ENCODE measurements at regions not wholly inside any gene's neighbourhood (a gene's known extent, or its start where the extent isn't known, plus 50 kb on each side); places are given as distances from the start of the nearest gene placed in this dataset.
"Not testable (repeated sequence)": the region's sequence is repeated elsewhere in the genome, so short reads cannot be mapped to it uniquely, and the experiment has no call there.

DNA sequence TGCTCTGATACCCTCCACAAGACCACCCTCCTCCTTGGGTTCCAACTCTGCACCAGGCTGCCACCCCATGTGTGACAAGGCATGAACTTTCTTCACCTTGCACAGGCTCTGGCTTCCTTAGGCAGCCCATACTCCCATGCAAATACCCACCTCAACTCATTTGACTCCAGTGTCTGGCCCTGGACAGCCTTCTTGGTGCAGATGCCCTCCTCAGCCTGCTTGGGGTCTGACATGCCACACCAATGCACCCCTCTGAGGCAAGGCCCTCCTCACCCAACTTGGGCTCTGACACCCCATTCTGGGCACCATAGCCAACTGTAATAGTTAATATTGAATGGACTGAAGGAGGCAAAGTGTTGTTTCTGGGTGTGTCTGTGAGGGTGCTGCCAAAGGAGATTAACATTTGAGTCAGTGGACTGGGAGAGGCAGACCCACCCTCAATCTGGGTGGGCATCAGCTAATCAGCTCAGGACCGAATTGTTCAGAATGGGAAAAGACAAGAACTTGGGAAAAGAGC lies 115.0 kb upstream of the EPB41L4A start:
- no peak for DNase-seq (ENCODE audit: low spot score)

DNA sequence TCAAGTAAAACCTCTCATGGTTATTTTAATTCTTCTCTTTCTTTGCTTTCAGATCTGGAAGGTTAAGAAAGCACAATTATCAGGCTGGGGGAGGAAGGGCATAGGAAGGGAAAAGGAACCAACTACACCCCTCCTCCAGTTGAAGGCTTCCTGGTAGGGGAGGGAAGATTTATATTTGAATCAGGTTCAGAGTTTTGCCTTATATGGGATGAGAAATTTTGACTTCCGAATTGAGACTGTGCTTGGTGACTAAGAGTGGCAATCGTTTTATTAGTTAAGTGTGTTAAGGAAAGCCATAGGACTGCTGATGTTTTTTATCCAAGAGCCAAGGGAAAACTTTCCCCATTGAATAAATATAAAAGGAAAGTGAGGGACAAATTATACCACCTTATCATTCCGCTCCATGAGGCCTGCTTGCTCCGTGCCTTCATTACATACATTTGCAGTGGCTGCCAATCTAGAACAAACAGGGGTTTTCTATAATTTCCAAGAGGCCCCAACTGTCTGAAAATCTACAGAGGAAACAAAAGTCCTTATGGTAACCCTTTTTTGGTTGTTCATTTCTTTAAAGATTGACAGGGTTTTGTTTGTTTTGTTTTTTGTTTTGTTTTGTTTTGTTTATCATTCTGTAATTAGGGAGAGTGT lies 115.7 kb upstream of the EPB41L4A start:
- peak; percentile 55 for DNase-seq (ENCODE audit: low spot score)

DNA sequence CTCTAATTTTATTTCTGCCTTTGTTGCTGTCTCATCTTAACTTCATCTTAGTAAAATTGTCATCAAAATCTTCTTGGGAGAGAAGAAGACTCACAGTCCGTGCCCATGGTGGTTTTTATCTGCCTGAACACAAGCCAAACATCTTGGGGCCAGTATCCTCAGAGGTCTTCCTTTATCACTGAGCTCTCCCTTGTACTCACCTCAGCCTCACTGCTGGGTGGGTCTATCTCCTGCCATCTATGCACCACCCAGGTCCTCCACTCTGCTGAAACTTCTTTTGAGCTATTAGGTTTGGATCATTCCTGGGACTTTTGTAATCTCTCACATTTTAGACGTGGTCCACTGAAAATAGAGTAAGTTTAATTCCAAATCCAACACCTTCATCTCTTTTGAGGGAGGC lies 116.3 kb upstream of the EPB41L4A start:
- peak; percentile 61 for DNase-seq (ENCODE audit: low spot score)

DNA sequence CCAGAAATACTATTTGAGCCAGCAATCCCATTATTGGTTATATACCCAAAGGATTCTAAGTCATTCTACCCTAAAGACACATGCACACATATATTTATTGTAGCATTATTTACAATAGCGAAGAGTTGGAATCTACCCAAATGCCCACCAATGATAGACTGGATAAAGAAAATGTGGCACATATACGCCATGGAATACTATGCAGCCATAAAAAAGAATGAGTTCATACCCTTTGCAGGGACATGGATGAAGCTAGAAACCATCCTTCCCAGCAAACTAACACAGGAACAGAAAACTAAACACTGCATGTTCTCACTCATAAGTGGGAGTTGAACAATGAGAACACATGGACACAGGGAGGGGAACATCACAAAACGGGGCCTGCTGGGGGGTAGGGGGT lies 125.5 kb upstream of the EPB41L4A start:
- not testable (repeated sequence) for DNase-seq (ENCODE audit: low spot score)

DNA sequence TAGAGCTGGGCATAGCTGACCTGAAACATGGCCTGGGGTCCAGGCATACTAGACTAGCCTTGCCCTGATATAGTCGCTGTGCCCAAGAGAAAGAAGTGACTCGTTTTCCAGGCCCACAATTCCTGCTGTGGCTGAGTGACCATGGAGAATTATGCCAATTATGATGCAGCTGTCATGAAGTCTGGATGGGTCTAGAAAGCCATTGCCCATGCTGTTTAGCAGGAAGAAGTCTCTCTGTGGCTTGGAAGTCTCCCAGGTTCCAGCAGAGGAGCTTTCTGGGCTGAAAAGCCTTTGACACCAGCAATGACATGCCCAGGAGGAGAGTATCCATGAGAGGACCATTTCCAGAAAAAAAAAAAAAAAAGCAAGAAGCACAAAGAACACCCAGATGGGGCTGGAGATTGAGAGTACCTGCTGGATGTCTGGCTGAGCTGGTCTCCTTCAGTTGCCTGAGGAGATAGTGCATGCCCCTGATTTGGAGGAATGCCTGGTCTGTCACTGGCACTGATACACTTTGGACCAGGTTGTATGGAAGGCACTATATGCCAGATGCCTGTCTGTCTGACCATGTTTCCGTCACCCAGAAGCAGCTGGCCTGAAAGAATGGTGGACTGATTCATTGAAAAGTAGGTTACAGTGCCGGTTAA lies 128.0 kb upstream of the EPB41L4A start:
- DNase-seq (ENCODE audit: low spot score) = no peak

DNA sequence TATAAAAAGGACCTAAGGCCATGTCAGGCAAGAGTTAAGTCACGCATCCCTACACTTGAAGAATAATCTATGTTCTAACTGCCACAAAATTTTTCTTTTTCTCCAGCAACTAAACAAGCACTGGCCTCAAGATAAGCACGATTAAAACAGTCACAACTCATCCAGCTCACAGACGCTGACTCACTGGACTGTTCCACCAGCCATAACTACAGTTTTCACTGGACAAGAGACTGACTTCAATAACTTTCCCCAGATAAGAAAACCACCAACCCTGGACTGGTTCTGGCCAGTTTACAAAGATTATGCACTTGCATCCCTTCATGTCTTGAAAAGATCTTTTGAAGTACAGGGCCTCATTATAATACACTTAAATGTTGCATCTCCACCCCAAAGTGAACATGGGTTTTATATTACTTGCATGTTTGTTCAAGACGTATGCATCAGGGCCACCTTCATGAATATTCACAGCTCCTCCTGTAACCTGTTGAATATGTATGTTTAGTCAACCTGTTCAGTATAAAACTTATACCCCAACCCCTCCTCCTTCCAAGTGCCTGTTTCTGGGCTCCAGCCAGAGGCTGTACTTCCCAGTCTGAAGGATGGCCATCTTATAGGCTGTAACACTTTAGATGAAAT lies 129.3 kb upstream of the EPB41L4A start:
- peak; percentile 86 for DNase-seq (ENCODE audit: low spot score)

DNA sequence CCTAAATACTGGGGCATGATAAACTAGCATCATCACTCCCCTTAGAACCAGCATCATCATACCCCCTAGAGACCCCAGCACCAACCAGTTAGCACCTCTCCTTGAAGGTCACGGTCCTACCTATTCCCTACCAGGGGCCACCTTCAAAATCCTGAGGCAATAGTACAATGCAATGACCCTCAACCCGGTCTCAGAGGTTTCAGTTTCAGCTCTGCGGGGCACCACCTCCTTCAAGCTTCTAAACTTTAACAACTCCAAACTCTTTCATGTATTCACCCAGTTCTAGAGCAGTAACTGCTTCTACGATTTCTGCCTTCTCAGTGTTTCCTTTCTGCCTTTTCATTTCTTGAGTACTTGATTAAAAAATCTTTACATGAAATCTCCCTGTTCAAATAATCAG lies 130.1 kb upstream of the EPB41L4A start:
- DNase-seq (ENCODE audit: low spot score) = no peak

DNA sequence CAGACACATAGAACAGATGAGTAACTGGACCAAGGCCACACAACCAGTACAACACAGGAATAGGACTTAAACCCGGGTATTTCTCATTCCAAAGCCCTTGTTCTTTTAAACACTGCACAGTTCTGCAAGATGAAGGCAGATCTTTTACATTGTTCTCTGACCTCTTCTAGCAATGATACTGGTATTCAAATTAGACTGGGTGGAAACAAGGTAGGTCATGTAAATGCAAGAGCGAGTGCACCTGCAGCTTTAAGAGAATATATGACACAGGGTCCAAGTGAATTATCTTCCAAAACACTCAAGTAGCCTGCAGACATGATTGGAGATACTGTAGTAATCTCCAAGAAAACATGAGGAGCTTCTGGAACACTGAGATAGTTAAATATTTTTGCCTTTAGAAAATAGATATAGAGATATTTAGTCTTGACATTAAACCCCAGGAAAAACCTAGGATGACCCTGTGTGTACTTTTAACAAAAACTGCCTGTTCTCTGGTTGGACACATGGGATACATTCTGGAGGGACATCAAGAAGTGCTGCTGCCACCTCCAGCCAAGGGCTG lies 130.6 kb upstream of the EPB41L4A start:
- peak; percentile 68 for DNase-seq (ENCODE audit: low spot score)

DNA sequence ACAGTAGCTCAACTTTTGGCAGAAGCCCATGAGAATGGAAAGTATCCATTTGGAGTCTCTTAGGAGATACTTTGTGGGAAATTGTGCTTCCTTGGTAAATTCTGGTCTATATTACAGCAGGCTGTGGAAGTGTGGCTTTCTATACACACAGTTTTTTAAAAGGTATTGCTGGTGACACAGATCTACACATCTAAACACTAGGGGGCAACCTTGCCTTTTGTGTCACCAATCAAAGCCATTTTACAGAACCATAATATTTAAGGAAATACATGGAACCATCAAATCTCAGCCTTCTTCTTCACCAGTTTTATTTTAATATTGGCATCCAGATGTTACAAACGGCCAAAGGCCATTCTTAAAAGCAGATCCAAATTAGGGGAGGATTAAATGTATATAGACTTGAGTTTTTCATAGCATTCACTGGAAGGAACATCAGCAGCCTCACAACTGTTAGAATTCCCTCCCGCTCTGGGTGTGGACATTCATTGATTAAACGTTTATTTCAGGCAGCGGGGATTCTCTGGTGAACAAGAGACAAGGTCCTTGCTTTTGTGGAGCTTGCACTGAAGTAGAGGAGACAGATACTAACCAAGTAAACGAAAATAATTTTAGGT lies 132.4 kb upstream of the EPB41L4A start:
- DNase-seq (ENCODE audit: low spot score) = peak; percentile 81

DNA sequence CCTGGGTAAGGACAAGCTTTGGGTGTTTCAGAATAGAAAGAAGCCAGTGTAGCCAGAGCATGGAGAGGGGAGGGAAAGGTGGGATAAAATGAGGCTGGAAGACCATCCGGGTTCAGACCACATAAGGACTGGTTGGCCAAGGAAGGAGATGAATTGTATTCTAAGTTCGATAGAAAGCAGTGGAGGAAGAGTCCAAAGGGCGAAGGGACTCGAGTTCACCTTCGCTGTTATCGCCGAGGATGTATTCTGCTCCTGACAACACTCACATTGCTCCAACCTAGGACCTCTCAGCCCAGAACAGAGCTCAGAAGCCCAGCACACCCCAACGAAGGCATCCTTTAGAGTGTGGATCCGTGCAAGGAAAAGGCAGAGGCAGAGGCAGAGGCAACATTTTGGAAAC lies 133.1 kb upstream of the EPB41L4A start:
- DNase-seq (ENCODE audit: low spot score) = no peak

DNA sequence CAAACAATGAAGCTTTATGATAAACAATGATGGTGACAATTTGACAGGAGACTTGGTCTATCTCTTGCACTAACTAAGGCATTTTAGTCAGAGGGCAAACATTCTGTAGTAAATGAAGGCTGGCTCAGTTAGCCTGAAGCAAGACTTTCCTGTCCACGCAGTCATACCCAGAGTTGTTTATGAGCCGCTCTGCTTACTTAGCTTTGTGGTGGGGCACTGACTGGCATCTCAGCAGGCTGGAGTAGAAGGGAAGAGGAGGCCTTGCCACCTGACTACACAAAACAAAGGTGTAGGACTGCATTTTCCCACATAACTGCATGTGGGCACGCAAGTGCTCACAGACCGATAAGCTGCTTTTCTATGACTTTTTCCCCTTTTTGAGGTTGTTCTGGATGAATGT lies 133.7 kb upstream of the EPB41L4A start:
- no peak for DNase-seq (ENCODE audit: low spot score)

DNA sequence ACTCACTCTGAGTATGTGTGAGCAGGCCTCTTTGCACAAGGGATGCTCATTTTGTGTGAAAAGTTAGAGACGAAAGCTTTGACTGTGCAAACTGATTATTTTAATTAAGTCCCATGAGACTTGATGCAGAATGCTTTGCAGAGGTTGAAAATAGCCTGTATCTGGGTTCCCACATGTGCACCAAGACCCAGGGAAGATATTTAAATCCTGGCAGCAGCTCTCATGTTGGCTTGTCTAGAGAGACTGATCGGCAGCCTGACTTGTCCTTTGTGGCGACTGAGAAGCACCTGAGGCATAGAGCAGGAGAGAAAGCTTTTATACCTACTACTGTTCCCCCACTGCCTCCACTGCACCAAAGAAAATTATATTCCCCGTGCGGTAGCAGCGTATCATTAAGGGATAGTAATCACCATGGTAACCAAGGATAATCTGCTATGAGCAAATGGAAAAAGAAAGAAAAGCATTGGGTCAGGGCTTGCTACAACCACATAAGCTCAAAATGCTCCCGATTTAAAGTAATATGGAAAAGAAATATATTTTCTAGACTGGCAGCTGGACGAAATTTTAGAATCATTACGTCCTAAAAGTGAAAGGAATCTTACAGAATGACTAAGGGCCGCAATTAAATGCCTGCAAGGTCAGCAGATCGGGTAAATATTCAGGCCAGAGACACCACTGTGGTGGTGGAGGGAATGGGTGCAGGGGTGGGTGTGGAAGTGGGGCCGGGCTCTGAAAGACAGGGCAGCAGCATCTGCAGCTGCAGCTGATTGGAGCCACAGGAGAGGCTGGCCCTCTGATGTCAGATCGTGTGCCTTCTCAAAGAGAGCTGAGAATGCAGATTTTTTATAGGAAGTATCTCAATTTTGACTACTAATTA lies 135.3 kb upstream of the EPB41L4A start:
- DNase-seq (ENCODE audit: low spot score) = no peak

DNA sequence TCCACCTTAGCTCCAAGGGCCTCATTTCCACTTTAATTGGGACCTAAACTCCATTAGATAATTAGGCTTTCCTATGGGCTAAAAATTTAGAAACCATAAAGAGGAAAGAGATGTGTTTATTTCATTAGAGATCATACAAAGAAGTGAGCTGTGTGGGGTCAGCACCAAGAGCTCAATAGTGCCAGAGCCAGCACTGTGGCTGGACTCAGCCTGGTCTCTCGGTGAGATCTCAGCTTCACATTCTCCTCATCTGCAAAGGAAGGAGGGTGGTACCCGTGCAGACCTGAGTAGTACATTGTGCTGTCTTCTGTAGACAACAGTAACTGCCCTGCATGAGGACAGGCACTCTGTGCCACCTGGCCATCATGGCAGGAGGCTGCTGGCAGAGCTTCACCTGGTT lies 136.1 kb upstream of the EPB41L4A start:
- no peak for DNase-seq (ENCODE audit: low spot score)

DNA sequence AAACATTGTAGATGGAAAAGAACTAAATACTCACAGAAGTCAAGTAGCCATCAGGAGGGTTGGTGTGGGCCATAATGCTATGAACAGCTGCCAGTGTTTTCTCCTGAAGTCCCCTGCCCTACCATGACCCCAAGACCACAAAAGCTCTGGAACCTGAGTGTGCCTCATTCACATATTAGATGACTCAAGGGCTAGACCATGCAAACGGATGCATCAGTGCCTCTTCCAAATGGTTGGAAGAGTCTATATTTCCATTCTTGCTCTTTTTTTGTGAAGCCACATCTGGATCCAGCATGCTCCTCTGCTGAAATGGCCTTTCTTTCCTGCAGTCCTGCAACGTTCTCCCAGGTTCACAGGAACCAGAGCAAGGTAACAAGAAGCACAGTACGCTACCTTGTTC lies 136.6 kb upstream of the EPB41L4A start:
- no peak for DNase-seq (ENCODE audit: low spot score)

DNA sequence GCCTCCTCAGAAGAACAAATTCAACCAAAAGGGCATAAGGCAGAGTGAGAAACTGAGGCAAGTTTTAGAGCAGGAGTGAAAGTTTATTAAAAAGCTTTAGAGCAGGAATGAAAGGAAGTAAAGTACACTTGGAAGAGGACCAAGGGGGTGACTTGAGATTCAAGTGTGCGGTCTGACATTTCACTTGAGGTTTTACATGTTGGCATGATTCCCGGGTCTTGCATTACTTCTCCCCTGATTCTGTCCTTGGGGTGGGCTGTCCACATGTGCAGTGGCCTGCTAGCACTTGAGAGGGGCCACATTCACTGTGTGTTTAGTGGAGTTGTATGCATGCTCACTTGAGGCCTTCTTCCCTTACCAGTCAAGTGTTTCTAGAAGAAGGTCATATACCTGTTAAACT lies 140.4 kb upstream of the EPB41L4A start:
- not testable (repeated sequence) for DNase-seq (ENCODE audit: low spot score)

DNA sequence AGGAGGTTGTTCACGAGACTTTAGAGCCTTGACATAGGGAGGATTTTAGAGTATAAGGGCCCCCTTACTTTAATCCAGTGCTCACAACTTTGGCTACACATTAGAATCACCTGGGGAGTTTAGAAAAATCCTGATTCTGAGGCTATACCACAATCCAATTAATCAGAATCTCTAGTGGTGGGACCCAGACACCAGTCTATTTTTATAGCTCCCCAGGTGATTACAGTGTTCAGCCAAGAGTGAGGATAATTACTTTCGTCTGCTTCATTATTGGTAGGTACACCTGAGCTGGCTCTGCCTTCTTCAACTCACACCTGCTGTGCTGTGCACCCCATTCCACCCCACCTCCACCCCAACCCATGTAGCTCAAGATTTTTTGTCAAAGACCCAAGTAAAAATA lies 141.3 kb upstream of the EPB41L4A start:
- DNase-seq (ENCODE audit: low spot score) = no peak

DNA sequence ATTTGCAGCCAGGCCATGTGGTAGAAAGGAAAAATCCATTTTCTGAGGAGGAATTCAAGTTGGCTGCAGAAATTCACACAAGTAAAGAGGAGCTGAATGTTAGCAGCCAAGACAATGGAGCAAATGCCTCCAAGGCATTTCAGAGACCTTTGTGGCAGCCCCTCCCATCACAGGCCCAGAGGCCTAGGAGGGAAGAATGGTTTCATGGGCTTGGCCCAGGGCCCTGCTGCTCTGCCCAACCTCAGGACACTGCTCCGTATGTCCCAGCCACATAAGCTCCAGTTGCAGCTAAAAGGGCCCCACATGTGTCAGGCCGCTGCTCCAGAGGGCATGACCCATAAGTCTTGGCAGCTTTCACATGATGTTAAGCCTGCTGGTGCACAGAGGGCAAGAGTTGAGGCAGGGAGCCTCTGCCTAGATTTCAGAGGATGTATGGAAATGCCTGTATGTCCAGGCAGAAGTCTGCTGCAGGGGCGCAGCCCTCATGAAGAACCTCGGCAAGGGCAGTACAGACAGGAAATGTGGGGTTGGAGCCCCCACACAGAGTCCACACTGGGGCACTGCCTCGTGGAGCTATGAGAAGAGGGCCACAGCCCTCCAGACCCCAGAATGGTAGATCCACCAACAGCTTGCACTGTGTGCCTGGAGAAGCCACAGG lies 144.2 kb upstream of the EPB41L4A start:
- no peak for DNase-seq (ENCODE audit: low spot score)

DNA sequence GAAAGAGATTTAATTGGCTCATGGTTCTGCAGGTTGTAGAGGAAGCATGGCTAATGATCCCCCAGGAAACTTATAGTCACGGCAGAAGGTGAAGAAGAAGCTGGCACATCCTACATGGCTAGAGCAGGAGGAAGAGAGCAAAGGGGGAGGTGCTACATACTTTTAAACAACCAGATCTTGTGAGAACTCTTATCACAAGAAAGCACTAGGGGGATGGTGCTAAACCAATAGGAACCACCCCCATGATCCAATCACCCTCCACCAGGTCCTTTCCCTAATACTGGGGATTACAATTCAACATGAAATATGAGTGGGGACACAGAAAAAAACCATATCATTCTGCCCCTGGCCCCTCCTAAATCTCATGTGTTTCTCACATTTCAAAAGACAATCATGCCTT lies 147.2 kb upstream of the EPB41L4A start:
- no peak for DNase-seq (ENCODE audit: low spot score)

DNA sequence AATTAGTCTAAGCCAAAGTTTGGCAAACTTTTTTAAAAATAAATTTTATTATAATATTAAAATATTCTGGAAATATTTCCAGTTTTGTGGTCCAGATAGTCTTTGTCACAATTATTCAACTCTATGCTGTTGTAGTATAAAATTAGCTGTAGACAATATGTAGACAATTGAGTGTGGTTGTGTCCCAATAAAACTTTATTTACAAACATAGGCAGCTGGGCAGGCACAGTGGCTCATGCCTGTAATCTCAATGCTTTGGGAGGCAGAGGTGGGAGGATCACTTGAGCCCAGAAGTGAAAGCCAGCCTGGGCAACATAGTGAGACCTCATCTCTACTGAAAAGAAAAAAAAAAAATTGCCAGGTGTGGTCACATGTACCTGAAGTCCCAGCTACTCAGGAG lies 150.5 kb upstream of the EPB41L4A start:
- DNase-seq (ENCODE audit: low spot score) = no peak

DNA sequence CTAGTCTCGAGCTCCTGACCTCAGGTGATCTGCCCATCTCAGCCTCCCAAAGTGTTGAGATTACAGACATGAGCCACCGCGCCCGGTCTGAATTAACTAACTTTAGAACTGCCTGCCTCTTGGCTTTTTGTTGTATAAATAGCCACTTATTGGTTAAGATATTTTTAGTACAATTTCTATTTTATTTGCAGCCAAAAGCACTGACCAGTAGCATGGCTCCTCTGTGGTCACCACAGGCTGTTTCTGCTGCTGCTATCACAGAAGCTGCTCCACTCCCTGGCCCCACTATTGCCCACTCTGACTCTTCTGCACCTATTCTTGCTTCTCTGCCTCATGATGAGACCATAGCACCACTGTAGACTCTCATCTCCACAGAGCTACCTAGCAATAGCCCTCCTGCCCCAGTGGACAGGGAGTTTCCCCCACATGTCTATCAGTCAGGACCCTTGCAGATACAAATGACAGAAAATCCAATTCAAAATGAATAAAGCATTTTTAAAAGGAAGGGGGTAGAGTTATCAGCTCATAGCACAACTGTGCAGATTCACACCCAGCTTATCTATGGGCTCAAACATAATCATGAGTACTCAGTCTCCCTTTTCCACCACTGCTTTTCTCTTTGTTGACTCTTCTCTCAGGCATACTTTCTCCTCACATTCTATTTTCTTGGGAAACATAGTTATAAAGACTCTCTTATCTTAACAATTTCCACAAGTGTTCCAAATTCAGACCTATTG lies 151.8 kb upstream of the EPB41L4A start:
- no peak for DNase-seq (ENCODE audit: low spot score)

Measured in hematopoietic multipotent progenitor cell treated with erythropoietin and hydrocortisone succinate and interleukin-3 and kit ligand, for 17 days (in vitro differentiated cells).